ENCODE measurements at regions not wholly inside any gene's neighbourhood (a gene's known extent, or its start where the extent isn't known, plus 50 kb on each side); places are given as distances from the start of the nearest gene placed in this dataset.

DNA sequence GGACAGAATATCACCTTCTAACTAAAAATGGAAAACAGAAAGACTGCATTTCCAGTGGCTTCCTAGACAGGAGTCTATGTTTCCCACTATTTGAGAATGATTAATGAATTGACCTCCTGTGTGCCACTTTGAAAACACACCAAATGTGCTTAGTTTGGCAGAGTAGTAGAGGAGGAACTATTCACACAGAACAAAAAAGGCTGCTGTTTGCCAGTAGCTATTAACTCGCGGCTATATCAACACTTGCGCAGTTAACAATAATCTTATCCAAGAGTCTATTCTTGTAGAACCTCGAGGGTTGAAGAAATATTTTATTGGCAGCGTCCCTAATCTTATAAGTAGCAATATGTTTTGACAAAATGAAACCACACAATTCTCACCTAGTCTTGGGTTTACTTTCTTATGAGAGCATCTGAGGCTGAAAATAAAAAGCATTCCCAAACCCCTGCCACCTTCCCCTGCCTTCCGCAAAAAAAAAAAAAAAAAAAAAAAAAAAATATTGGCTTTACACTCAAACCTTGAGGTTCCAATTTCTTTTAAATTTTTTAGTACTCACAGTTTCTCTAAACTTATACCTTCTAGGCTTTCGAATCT is 127.3 kb upstream of the FLRT2 start:
- TF ChIP-seq, protein P1, sequence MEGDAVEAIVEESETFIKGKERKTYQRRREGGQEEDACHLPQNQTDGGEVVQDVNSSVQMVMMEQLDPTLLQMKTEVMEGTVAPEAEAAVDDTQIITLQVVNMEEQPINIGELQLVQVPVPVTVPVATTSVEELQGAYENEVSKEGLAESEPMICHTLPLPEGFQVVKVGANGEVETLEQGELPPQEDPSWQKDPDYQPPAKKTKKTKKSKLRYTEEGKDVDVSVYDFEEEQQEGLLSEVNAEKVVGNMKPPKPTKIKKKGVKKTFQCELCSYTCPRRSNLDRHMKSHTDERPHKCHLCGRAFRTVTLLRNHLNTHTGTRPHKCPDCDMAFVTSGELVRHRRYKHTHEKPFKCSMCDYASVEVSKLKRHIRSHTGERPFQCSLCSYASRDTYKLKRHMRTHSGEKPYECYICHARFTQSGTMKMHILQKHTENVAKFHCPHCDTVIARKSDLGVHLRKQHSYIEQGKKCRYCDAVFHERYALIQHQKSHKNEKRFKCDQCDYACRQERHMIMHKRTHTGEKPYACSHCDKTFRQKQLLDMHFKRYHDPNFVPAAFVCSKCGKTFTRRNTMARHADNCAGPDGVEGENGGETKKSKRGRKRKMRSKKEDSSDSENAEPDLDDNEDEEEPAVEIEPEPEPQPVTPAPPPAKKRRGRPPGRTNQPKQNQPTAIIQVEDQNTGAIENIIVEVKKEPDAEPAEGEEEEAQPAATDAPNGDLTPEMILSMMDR (IDR thresholded peaks at IDR 0.05): no peak
- TF ChIP-seq POLR2A (IDR thresholded peaks at IDR 0.05): no peak
